OCI-LY7 (cell line): ENCODE measurements at regions not wholly inside any gene's neighbourhood (a gene's known extent, or its start where the extent isn't known, plus 50 kb on each side); places are given as distances from the start of the nearest gene placed in this dataset.

ENCODE experiments used
- BruUV-seq: library from RNA; stranded (reverse); fragments of 400-500 nt; replicated peaks from 2 replicates; lab custom pipeline; 2021; lab: Mats Ljungman, UMichigan
- CTCF ChIA-PET: fragments of 300-600 bp; sonication (Branson Sonifier 250); formaldehyde crosslinking; loops from one replicate; lab custom pipeline; 2022; ENCODE audit warnings: antibody characterized with exemption; ENCODE audit not compliant: unreplicated experiment; lab: Charles Lee
- POLR2A ChIA-PET: fragments of 300-600 bp; sonication (Branson Sonifier 250); formaldehyde crosslinking; loops from one replicate; lab custom pipeline; 2022; ENCODE audit warnings: antibody characterized with exemption; lab: Charles Lee
- DNase-seq: peaks from one replicate; pipeline ENCODE4 v3.0.0-alpha.2; 2015; ENCODE audit warnings: low spot score
- H2AFZ ChIP-seq: fragments of 200-600 bp; sonication (generic), shearing (Covaris generic); 2 replicates; pipeline ENCODE4 v1.6.1; 2014; ENCODE audit warnings: mild to moderate bottlenecking, antibody characterized with exemption, low read length, moderate library complexity
- H3K27ac ChIP-seq: fragments of 200-600 bp; sonication (generic); 2 replicates; pipeline ENCODE4 v1.5.1; 2014; ENCODE audit warnings: mixed run types, low read depth, mild to moderate bottlenecking, moderate library complexity, low read length, inconsistent platforms; ENCODE audit not compliant: poor library complexity, severe bottlenecking
- H3K36me3 ChIP-seq: fragments of 200-600 bp; sonication (generic); 2 replicates; pipeline ENCODE4 v1.6.1; 2014; ENCODE audit warnings: mild to moderate bottlenecking, antibody characterized with exemption, low read length, moderate library complexity, mixed read lengths; ENCODE audit not compliant: insufficient read depth
- H3K4me1 ChIP-seq: fragments of 200-600 bp; sonication (generic); 2 replicates; pipeline ENCODE4 v1.5.1; 2014; ENCODE audit warnings: mild to moderate bottlenecking, low read length; ENCODE audit not compliant: insufficient read depth, poor library complexity, severe bottlenecking
- H3K4me2 ChIP-seq: fragments of 200-600 bp; sonication (generic); 2 replicates; pipeline ENCODE4 v1.6.1; 2014; ENCODE audit warnings: mild to moderate bottlenecking, low read length
- H3K4me3 ChIP-seq: fragments of 200-600 bp; sonication (generic); 2 replicates; pipeline ENCODE4 v1.5.1; 2014; ENCODE audit warnings: mild to moderate bottlenecking, low read depth, low read length; ENCODE audit not compliant: poor library complexity, severe bottlenecking
- H3K79me2 ChIP-seq: fragments of 200-600 bp; sonication (generic); 2 replicates; pipeline ENCODE4 v1.6.1; 2016; ENCODE audit warnings: low read depth, mild to moderate bottlenecking, low read length, moderate library complexity, mixed read lengths; ENCODE audit not compliant: insufficient read depth
- H3K9me2 ChIP-seq: fragments of 200-600 bp; sonication (generic); 2 replicates; pipeline ENCODE4 v1.6.1; 2016; ENCODE audit warnings: mild to moderate bottlenecking, low read length, mixed read lengths; ENCODE audit not compliant: insufficient read depth
- H3K9me3 ChIP-seq: fragments of 200-600 bp; sonication (generic); 2 replicates; pipeline ENCODE4 v1.6.1; 2014; ENCODE audit warnings: mild to moderate bottlenecking, mixed run types, low read length, mixed read lengths
- H4K20me1 ChIP-seq: fragments of 200-600 bp; sonication (generic); 2 replicates; pipeline ENCODE4 v1.6.1; 2014; ENCODE audit warnings: mild to moderate bottlenecking, antibody characterized with exemption, low read length, moderate library complexity, mixed read lengths; ENCODE audit not compliant: insufficient read depth
- EZH2phosphoT487 ChIP-seq: fragments of 200-600 bp; sonication (generic); IDR thresholded peaks from 2 replicates; pipeline ENCODE4 v1.6.1; 2018; ENCODE audit warnings: low read depth, borderline replicate concordance, mild to moderate bottlenecking, mixed run types, antibody characterized with exemption, low read length, moderate library complexity, mixed read lengths
- intact Hi-C: fragments of 100-400 bp; cut with micrococcal nuclease; formaldehyde crosslinking; loops from one replicate; pipeline ENCODE4 v1.10.0; 2022; ENCODE audit not compliant: unreplicated experiment
- TF ChIP-seq, protein P1 (sequence below): fragments of 200-600 bp; sonication (generic); conservative IDR thresholded peaks from 2 replicates; pipeline ENCODE4 v1.5.1; 2014; ENCODE audit warnings: mild to moderate bottlenecking, antibody characterized with exemption, low read length, moderate library complexity, mixed read lengths

DNA sequence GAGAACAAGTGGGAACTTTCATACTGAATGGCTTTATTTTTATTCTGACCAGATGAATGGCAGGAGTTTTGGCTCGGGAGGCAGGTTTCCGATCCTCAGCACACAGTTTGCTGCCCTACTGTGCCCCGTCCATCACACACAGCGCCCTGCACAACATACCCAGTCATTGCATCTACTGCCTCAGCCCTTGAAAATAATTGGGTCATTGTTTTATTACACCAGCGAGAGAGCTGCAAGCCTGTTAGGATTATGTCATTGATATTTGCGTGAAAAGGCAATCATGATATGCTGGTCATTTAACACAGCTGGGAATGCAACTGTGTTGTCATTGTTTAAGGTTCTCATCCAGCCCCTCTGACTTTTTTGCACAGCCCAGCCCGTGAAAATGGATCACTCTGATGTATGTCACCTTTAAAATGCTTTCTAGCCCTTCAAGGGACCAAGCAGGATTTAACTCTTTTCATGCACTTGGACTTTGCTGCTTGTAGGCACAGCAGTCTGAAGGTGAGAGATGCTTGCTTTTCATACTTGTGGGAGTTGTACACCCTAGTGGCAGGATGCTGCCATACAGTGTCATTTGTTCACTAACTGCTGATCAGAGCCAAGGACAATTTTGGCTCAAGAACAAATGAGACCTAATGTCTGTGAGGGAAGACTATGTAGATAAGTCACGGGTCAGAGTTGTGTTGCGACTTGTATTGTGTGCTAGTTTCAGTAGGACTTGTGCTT is 62.3 kb downstream of the RTL9 start:
- BruUV-seq = no TSS peak
- no peaks in the 10 kb centered on the region for H3K9me2 ChIP-seq
- POLR2A ChIA-PET = interaction anchor here (0.6 kb wide), 1 partner anchor 377 kb away, joined by 3 read pairs; no protein-coding TSS in a partner anchor

DNA sequence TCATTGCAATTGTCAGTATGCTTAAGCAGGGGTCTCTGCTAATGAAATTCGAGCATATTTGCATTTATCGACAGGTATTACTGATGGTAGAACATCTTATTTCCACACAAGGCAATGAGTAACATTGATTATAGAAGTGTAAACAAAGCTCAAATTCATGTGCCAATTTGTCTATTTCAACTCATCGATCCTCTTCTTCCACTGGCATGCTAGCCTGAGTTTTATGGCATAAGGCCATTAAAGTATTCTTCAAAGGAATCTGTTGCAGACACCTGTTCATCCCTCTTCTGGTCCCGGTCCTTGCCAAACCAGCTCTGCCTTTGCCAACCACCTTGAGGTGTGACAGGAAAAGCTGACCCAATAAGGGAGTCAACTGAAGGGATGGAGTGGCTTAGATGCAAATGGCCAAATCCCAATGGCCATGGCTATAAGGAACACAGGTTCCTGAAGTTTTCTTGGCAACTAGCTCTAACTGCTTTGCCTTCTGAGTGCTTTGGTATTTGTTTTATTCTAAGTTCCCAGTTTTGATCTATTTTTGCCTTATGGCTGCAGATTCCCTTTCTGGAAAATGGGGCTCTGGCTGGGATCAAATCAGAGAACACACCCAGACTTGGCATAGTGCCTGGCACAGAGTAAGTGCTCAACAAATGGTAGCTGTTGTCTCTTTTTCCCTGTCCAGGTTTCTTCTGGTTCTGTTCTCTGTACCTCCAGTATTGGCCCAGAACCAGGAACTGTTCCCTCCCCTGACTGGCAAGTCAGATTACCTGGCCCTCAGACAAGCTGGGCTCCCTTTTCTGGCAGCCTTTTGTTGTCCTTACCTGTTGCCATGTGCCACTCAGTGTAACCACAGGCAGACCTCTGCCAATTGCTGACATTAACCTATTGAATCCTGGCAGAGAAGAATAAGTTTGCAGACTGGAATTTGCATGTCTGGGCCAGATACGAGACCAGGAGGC is 63.1 kb downstream of the RTL9 start:
- Histone ChIP-seq H4K20me1 (no peaks in the 10 kb centered on the region), H3K79me2 (no peaks in the 10 kb centered on the region), H3K27ac (no peak overlapping the region), H3K4me1 (no peaks in the 10 kb centered on the region), H2AFZ (no peak overlapping the region), H3K4me2 (no peak overlapping the region), H3K9me3 (no peaks in the 10 kb centered on the region), H3K4me3 (no peak overlapping the region), H3K36me3 (no peaks in the 10 kb centered on the region), H3K9me2 (no peaks in the 10 kb centered on the region)
- POLR2A ChIA-PET = interaction anchor here (0.6 kb wide), 1 partner anchor 378 kb away, joined by 3 read pairs; no protein-coding TSS in a partner anchor
- TF ChIP-seq, protein P1, sequence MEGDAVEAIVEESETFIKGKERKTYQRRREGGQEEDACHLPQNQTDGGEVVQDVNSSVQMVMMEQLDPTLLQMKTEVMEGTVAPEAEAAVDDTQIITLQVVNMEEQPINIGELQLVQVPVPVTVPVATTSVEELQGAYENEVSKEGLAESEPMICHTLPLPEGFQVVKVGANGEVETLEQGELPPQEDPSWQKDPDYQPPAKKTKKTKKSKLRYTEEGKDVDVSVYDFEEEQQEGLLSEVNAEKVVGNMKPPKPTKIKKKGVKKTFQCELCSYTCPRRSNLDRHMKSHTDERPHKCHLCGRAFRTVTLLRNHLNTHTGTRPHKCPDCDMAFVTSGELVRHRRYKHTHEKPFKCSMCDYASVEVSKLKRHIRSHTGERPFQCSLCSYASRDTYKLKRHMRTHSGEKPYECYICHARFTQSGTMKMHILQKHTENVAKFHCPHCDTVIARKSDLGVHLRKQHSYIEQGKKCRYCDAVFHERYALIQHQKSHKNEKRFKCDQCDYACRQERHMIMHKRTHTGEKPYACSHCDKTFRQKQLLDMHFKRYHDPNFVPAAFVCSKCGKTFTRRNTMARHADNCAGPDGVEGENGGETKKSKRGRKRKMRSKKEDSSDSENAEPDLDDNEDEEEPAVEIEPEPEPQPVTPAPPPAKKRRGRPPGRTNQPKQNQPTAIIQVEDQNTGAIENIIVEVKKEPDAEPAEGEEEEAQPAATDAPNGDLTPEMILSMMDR = 0 out of 2 replicates have a peak, but pooled peaks have one; percentile 11
- TF ChIP-seq EZH2phosphoT487 = no peak
- intact Hi-C loops = no loop called here
- no peak for DNase-seq
- no TSS peak for BruUV-seq
- CTCF ChIA-PET = no interaction called here

More for the DNA sequence above, 62.3 kb downstream of the RTL9 start:
- no peak overlapping the region for H2AFZ ChIP-seq
- no peaks in the 10 kb centered on the region for H3K9me3 ChIP-seq
- intact Hi-C loops = no loop called here
- no peaks in the 10 kb centered on the region for H3K4me1 ChIP-seq
- H3K36me3 ChIP-seq = no peaks in the 10 kb centered on the region
- DNase-seq = no peak
- H3K79me2 ChIP-seq = no peaks in the 10 kb centered on the region
- CTCF ChIA-PET = no interaction called here
- H3K27ac ChIP-seq = no peak overlapping the region
- H3K4me2 ChIP-seq = no peak overlapping the region
- H3K4me3 ChIP-seq = no peak overlapping the region
- H4K20me1 ChIP-seq = no peaks in the 10 kb centered on the region
- TF ChIP-seq, protein P1 = peak; percentile 48
- no peak for TF ChIP-seq EZH2phosphoT487
